ENCODE measurements at regions not wholly inside any gene's neighbourhood (a gene's known extent, or its start where the extent isn't known, plus 50 kb on each side); places are given as distances from the start of the nearest gene placed in this dataset.

DNA sequence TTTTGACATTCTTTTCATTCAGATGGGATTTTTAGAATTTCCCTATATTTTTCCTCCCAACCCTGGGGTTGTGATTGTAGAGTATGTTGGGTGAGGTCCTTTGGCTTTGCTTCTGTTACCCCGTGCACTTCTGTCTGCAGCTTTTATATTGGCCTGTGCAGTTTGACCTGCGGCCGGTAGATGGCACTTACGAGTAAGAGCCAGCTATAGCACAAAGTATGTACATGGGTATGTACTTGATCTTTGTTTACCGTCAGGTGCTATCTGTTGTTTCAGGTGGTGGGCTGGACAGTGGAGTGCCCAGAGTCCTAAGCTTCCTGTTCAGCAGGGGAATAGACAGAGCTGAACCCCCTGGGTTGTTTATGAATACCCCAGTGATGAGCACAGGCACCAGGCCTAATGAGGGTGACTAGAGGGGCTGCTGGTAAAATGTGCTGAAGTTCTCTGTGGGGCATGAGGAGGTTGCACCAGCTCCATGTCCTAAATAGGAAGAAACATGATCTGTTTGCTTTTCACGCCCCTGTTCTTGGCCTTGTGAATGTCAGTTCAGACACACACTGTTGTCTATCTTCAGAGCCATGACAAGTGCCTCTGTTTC lies 58.9 kb upstream of the THUMPD2 start:
- Histone ChIP-seq H3K79me2 (ENCODE audit: insufficient read depth, low read length) (no peaks in the 10 kb centered on the region), H3K9me3 (ENCODE audit: low read length) (0 out of 2 replicates have a peak, but pooled peaks cover 10% of the 10 kb centered on the region), H3K9ac (ENCODE audit: insufficient read depth, low read depth, low read length) (no peak overlapping the region), H3K4me3 (replicated peaks in 1 of 3; ENCODE audit: insufficient read depth in 1 of 3, low read depth in 2 of 3, low read length in 3 of 3) (no peak overlapping the region), H3K27ac (ENCODE audit: extremely low read length, insufficient read depth, low read length) (no peak overlapping the region), H3K27me3 (ENCODE audit: control insufficient read depth in 1 of 2, insufficient read depth in 2 of 2, low read length in 2 of 2) (no peaks in the 10 kb centered on the region; a peak in 1 of 5 replicates), H3K4me2 (ENCODE audit: low read depth, low read length) (no peak overlapping the region), H3K36me3 (replicated peaks in 1 of 2; ENCODE audit: control insufficient read depth in 1 of 2, insufficient read depth in 2 of 2, low read length in 2 of 2) (no peaks in the 10 kb centered on the region), H4K20me1 (ENCODE audit: insufficient read depth, low read length) (no peaks in the 10 kb centered on the region), H2AFZ (ENCODE audit: low read length) (no peak overlapping the region), H3K4me1 (ENCODE audit: insufficient read depth, low read length) (no peaks in the 10 kb centered on the region)
- BruUV-seq (replicated peaks) = no TSS peak
- 6% methylated on average over 6 of the region's 6 CpGs for WGBS (ENCODE audit: low lambda C conversion rate)
- ChIA-PET POLR2A (no interaction called here), CTCF (ENCODE audit: low intra/inter-chr PET ratio, low total read pairs) (no interaction called here)
- ATAC-seq (peak; percentile 95), FAIRE-seq (peak; percentile 46), DNase-seq (ENCODE audit: low spot score) (peak; percentile 61)
- intact Hi-C loops (cut with micrococcal nuclease; ENCODE audit: unreplicated experiment) (loop anchor here (10.0 kb wide), 1 partner anchor 927 kb away; no protein-coding TSS in a partner anchor), in situ Hi-C loops (cut with HindIII; ENCODE audit: extremely low pct_ligation_motif_present, low pct_unique_long_range_greater_than_20kb) (no loop called here)
- TF ChIP-seq IKZF4 (CRISPR knock-in tag; IDR thresholded peaks at IDR 0.05; ENCODE audit: borderline replicate concordance, low read depth, not compliant biosample characterization) = no peak
- TF ChIP-seq FOXP1 (IDR thresholded peaks at IDR 0.05) = peak; percentile 60; the same call in 1 of the 2 replicates
- TF ChIP-seq FOXP1 (CRISPR knock-in tag; IDR thresholded peaks at IDR 0.05) = peak; percentile 64; the same call in 1 of the 2 replicates
- TF ChIP-seq ELF1 (CRISPR knock-in tag; IDR thresholded peaks at IDR 0.05) = no peak
- no peak for TF ChIP-seq KLF11 (CRISPR knock-in tag; IDR thresholded peaks at IDR 0.05)
- TF ChIP-seq RXRA (CRISPR knock-in tag; IDR thresholded peaks at IDR 0.05) = no peak
- TF ChIP-seq, protein P1, sequence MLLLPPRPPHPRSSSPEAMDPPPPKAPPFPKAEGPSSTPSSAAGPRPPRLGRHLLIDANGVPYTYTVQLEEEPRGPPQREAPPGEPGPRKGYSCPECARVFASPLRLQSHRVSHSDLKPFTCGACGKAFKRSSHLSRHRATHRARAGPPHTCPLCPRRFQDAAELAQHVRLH (CRISPR knock-in tag; IDR thresholded peaks at IDR 0.05; ENCODE audit: borderline replicate concordance, low read depth) = no peak
- no peak for TF ChIP-seq EHMT2 (IDR thresholded peaks at IDR 0.05; ENCODE audit: borderline replicate concordance, low read depth, low read length)
- TF ChIP-seq, protein P2, sequence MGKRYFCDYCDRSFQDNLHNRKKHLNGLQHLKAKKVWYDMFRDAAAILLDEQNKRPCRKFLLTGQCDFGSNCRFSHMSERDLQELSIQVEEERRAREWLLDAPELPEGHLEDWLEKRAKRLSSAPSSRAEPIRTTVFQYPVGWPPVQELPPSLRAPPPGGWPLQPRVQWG (CRISPR knock-in tag; IDR thresholded peaks at IDR 0.05; ENCODE audit: borderline replicate concordance, low read depth) = no peak
- no peak for TF ChIP-seq ZSCAN12 (CRISPR knock-in tag; IDR thresholded peaks at IDR 0.05)
- TF ChIP-seq, protein P3, sequence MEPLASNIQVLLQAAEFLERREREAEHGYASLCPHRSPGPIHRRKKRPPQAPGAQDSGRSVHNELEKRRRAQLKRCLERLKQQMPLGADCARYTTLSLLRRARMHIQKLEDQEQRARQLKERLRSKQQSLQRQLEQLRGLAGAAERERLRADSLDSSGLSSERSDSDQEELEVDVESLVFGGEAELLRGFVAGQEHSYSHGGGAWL (CRISPR knock-in tag; IDR thresholded peaks at IDR 0.05) = no peak
- TF ChIP-seq ZNF709 (CRISPR knock-in tag; IDR thresholded peaks at IDR 0.05) = no peak
- no peak for TF ChIP-seq RBM22 (optimal IDR thresholded peaks at IDR 0.05; ENCODE audit: low read length)
- TF ChIP-seq SUZ12 (IDR thresholded peaks at IDR 0.05; ENCODE audit: low read depth, low read length) = no peak
- no peak for TF ChIP-seq DNMT1 (CRISPR knock-in tag; IDR thresholded peaks at IDR 0.05)
- TF ChIP-seq, protein P4, sequence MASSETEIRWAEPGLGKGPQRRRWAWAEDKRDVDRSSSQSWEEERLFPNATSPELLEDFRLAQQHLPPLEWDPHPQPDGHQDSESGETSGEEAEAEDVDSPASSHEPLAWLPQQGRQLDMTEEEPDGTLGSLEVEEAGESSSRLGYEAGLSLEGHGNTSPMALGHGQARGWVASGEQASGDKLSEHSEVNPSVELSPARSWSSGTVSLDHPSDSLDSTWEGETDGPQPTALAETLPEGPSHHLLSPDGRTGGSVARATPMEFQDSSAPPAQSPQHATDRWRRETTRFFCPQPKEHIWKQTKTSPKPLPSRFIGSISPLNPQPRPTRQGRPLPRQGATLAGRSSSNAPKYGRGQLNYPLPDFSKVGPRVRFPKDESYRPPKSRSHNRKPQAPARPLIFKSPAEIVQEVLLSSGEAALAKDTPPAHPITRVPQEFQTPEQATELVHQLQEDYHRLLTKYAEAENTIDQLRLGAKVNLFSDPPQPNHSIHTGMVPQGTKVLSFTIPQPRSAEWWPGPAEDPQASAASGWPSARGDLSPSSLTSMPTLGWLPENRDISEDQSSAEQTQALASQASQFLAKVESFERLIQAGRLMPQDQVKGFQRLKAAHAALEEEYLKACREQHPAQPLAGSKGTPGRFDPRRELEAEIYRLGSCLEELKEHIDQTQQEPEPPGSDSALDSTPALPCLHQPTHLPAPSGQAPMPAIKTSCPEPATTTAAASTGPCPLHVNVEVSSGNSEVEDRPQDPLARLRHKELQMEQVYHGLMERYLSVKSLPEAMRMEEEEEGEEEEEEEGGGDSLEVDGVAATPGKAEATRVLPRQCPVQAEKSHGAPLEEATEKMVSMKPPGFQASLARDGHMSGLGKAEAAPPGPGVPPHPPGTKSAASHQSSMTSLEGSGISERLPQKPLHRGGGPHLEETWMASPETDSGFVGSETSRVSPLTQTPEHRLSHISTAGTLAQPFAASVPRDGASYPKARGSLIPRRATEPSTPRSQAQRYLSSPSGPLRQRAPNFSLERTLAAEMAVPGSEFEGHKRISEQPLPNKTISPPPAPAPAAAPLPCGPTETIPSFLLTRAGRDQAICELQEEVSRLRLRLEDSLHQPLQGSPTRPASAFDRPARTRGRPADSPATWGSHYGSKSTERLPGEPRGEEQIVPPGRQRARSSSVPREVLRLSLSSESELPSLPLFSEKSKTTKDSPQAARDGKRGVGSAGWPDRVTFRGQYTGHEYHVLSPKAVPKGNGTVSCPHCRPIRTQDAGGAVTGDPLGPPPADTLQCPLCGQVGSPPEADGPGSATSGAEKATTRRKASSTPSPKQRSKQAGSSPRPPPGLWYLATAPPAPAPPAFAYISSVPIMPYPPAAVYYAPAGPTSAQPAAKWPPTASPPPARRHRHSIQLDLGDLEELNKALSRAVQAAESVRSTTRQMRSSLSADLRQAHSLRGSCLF (CRISPR knock-in tag; IDR thresholded peaks at IDR 0.05; ENCODE audit: borderline replicate concordance) = no peak
- no peak for TF ChIP-seq ZNF772 (CRISPR knock-in tag; IDR thresholded peaks at IDR 0.05)
- TF ChIP-seq, protein P5, sequence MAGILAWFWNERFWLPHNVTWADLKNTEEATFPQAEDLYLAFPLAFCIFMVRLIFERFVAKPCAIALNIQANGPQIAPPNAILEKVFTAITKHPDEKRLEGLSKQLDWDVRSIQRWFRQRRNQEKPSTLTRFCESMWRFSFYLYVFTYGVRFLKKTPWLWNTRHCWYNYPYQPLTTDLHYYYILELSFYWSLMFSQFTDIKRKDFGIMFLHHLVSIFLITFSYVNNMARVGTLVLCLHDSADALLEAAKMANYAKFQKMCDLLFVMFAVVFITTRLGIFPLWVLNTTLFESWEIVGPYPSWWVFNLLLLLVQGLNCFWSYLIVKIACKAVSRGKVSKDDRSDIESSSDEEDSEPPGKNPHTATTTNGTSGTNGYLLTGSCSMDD (CRISPR knock-in tag; IDR thresholded peaks at IDR 0.05) = no peak
- TF ChIP-seq MAFG (CRISPR knock-in tag; IDR thresholded peaks at IDR 0.05) = no peak
- no peak for TF ChIP-seq ZNF510 (CRISPR knock-in tag; IDR thresholded peaks at IDR 0.05; ENCODE audit: low read depth)

Measured in HepG2 (cell line).